ENCODE measurements at regions not wholly inside any gene's neighbourhood (a gene's known extent, or its start where the extent isn't known, plus 50 kb on each side); places are given as distances from the start of the nearest gene placed in this dataset.
"Not testable (repeated sequence)": the region's sequence is repeated elsewhere in the genome, so short reads cannot be mapped to it uniquely, and the experiment has no call there.

- DNase-seq (ENCODE audit: low read depth): no peak
Observed at GRCh38 chr12:89154743-89155499, 197.4 kb downstream of the DUSP6 start.

DNA sequence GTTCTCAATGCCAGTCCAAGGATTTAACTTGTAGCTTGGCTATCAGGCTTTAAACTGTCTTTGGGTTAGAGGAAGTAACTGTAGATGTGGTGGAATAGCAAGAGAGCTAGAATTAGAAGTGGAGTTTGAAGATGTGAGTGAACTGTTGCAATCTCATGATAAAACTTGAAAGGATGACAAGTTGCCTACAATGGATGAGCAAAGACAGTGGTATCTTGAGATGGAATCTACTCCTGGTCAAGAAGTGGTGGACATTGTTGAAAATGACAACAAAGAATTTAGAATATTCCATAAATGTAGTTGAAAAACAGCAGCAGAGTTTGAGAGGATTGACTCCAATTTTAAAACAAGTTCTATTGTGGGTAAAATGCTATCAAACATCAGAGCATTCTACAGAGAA lies 199.0 kb downstream of the DUSP6 start:
- DNase-seq (ENCODE audit: low read depth): no peak

- no peak for DNase-seq (ENCODE audit: low read depth)
Observed at GRCh38 chr12:89151536-89151935, 200.8 kb downstream of the DUSP6 start.

DNA sequence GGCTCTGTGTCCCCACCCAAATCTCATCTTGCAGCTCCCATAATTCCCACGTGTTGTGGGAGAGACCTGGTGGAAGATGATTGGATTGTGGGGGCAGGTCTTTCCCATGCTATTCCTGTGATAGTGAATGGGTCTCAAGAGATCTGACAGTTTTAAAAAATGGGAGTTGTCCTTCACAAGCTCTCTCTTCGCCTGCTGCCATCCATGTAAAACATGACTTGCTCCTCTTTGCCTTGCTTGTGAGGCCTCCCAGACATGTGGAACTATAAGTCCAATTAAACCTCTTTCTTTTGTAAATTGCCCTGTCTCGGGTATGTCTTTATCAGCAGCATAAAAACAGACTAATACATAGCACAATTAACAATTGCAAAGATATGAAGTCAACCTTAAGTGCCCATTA lies 201.5 kb downstream of the DUSP6 start:
- DNase-seq (ENCODE audit: low read depth): not testable (repeated sequence)

GRCh38 chr12:89140602-89141238 lies 211.6 kb downstream of the DUSP6 start:
- DNase-seq (ENCODE audit: low read depth): no peak

- DNase-seq (ENCODE audit: low read depth): no peak
Observed at GRCh38 chr12:89140141-89140540, 212.2 kb downstream of the DUSP6 start.

DNA sequence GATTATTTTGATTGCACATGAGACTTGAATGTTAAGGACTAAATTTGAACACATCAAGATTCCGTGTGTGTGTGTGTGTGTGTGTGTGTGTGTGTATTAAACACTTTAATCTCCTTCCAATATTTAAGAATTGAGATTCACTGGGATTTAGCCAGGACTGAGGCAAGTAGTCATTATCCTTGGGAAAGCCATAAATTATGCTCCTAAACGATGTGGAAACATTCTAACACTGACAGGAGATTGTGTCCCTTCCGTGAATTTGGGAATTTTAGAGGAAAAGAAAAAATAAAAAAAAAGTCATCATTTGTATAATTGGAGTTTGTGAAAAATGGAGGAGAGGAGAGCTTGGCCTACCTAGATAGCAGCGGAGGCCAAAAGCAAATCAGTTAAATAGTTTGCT lies 212.9 kb downstream of the DUSP6 start:
- no peak for DNase-seq (ENCODE audit: low read depth)

GRCh38 chr12:89138048-89138852 lies 214.1 kb downstream of the DUSP6 start:
- DNase-seq (ENCODE audit: low read depth): no peak

DNA sequence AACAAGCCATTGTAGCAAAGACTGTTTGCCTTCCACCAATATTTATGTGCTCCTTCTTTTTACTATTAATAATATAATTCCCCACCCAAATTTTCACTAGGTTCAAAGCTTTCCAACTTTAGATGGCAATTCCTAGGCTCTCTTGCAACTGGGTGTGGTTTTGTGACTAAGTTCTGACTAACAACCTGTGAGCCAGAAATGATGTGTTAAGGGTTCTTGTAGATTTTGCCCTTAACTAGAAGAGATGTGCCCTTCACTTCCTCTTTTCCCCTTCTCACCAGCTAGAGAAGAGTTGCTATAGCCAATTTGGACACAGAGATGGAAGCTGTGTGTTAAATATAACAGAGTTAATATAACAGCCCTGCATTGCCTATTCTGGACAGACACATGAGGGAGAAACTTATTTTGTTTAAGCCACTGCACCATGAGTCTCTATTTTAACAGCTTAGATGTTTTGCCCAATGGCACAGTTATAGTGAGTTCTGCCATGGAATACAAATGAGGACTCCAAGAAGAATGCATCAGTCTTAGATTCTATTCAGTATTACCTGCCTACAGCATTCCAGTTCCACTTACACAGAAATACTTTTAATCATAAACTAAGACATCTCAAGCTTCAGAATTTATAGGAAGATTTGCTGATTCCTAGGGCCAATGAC lies 216.2 kb downstream of the DUSP6 start:
- DNase-seq (ENCODE audit: low read depth): no peak

- no peak for DNase-seq (ENCODE audit: low read depth)
Observed at GRCh38 chr12:89134213-89134770, 218.0 kb downstream of the DUSP6 start.

DNA sequence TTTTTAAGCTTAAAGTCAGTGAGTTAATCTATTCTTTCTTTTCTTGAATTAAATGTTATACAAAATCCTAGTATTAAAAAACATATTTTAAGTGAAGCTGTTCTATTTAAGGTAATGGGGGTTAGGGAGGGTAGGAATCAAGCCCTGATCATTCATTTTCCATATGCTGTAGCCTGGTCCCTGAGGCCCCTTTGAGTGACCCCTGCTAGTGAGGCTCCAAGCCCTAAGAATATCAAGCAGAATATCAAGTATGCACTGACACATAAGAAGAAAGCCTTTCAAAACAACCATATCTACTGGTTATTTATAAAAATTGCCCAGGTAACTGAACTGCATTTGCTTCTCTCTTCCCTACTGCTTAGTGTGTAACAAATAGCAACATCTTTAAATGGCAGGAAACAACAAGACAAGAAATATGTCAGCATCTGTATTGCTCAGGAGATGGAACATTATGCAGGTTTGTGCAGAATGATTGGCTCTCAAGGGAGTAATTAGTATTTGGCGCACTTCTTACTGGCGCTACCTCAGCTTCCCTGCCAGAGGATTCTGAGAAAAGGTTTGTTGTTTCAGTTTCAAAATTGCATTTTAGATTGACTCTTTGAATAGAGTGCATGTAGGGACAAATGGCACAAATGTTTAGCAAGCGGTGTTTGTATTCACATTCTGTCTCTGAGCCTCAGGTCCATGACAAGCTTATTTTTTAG lies 223.0 kb downstream of the DUSP6 start:
- DNase-seq (ENCODE audit: low read depth): no peak

DNA sequence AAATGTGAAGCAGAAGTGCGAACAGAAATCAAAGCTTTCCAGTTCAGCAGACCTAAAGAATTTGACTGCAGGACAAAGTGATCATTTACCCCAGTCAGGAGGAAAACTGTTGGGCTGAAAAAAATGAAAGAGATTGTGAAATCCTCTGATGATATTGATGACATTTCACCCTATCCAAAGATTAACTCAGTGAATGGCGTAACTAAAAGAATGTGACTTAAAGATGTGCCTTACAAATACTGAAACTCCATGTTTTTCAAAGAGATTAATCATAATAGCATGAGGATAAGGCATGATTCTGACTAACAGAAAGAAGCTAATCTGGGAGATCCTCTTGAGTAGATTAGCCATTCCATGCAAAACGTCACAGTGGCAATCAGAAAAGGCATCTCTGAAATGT lies 225.6 kb downstream of the DUSP6 start:
- no peak for DNase-seq (ENCODE audit: low read depth)

DNA sequence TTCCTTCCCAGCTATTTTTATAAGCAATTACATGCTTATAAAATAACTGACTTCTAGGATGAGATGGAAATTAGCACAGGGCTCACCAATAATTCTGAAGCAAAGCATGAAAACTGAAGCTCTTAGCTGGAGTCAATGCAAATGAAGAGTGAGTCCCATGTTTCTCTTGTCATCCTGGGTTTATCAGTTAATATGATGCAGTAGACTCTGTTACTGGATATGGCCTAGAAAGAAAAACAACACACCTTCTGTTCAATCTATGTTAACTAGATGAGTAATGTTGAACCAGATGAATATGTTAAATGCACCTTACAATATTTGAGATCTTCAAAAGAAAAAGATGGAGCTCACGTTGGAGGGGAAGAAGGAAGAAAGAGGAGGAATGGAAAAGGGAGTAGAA lies 229.4 kb downstream of the DUSP6 start:
- DNase-seq (ENCODE audit: low read depth): no peak

GRCh38 chr12:89117448-89118034 lies 234.8 kb downstream of the DUSP6 start:
- DNase-seq (ENCODE audit: low read depth): no peak

DNA sequence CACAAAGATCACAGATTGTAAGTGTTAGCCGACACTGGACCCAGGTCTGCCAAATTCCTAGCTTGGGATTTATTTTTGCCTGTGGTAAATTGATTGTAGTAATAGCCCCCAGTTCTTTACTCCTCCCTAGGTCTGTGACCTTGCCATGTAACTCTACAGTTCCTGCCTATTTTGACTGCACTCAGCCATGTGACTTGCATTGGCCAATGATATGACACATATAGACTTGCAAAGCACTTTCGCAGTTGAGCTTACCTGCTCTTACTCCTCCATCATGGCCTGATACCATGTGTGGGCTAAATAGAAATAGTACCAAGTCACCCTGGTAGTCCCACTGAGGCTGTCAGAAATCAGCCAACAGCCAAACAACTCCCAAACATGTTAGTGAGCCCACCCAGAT lies 240.3 kb downstream of the DUSP6 start:
- no peak for DNase-seq (ENCODE audit: low read depth)

DNA sequence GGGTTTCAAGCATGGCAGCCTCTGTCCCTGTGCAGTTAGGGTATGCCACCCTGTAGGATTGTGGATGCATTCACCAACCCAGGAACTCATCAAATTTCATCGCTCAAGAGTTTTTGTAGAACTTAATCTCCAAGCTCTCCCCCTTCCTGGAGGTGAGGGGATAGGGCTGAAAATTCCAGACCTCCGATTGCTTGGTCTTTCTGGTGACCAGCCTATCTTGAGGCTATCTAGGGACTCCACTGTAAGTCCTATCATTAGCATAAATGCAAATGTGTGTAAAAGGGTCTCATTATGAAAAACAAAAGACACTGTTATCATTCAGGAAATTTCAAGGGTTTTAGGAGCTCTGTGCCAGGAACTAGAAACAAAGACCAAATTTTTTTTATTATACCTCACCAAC lies 244.0 kb downstream of the DUSP6 start:
- no peak for DNase-seq (ENCODE audit: low read depth)

DNA sequence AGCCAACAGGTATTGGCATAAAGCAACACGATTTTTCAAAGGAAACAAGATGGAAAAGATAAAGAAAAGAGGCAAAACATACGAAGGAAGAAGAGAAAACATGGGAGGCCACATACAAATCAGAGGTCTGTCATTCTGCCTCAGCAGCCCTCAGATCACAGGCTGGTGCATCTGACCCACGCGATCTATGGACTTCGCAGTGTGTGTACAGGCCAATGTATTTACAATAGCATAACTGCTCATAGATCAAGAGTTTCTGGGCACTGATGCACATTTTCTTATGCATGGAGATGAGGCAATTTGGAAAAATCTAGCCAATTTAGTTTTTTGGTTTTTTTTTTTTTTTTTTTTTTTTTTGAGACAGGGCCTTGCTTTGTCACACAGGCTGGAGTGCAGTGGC lies 245.4 kb downstream of the DUSP6 start:
- no peak for DNase-seq (ENCODE audit: low read depth)

GRCh38 chr12:89105243-89105642 lies 247.1 kb downstream of the DUSP6 start:
- no peak for DNase-seq (ENCODE audit: low read depth)

DNA sequence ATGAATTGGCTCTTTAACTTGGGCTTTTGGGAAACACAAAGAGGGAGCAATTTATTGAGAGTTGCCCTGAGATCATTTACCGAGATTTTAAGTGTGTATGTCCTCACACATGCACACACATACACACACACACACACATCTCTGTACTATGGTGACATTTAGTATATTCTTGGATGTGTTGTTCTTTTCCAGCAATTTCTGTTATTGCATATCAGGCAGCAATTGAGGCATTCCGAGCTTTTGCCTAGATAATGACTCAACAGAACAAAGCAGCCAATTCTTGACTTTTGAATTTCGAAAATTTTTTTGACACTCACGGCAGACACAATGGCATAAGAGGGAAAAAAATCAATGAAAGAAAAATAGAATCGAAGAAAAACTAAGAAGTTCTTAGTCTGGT lies 248.5 kb downstream of the DUSP6 start:
- no peak for DNase-seq (ENCODE audit: low read depth)

DNA sequence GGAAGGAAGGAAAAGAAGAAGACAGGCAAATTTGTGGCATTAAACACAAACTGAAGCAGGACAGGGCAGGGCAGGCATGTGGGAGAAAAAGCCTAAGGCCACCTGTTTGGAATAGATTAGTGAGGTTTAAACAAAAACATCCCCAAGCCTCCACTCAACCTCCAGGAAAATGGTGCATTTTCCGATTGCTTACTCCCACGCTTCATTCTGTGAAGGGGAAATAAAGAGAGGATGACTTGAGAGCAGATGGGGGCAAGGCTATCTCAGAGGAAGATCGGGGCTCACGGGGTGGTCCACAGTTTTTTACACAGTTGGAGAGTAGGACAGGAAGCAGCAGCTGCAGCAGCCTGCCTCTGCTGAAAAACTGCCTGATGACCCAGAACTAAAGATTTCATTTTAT lies 250.9 kb downstream of the DUSP6 start:
- DNase-seq (ENCODE audit: low read depth): no peak

DNA sequence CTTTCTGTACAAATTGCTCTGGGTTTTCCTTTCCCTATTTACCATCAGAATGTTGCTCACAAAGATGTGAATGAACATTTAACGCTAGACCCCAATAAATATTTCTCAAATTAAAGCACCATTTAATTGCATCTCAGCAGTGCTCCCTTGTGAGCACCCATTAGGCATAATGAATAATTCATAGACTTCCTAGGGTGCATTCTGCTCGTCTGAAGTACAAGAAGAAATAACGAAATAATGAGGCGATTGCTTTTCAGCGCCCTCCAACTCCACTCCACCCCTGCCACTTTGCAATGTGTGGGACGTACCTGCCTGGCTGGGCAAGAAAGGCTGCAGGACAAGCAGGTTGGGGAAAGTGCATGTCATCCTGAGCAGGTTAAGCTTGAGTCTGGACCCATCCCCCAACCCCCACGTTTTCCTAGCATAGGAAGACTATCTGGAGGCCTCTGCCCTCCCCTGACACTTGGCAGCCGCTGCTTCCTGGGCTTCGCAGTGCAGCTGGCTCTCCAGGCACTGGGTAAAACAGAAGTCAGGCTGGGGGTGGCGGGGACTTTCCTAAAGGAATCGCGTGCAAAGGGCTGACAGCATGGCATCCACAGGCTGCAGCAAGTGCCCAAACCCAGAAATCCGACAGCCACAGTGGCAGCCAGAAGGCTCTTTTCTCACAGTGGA lies 253.7 kb downstream of the DUSP6 start:
- no peak for DNase-seq (ENCODE audit: low read depth)

Data from stimulated activated CD8-positive, alpha-beta memory T cell treated with anti-CD3 and anti-CD28 coated beads, Interleukin-12 subunit alpha, Interleukin-12 subunit beta, amount 100 ng/mL, for 1 hour (primary cell).